GDM1 (cell line): ENCODE measurements at regions not wholly inside any gene's neighbourhood (a gene's known extent, or its start where the extent isn't known, plus 50 kb on each side); places are given as distances from the start of the nearest gene placed in this dataset.
"Not testable (repeated sequence)": the region's sequence is repeated elsewhere in the genome, so short reads cannot be mapped to it uniquely, and the experiment has no call there.

ENCODE experiments used
- DNase-seq: peaks from one replicate; lab custom pipeline; 2025; lab: John Stamatoyannopoulos, UW

DNA sequence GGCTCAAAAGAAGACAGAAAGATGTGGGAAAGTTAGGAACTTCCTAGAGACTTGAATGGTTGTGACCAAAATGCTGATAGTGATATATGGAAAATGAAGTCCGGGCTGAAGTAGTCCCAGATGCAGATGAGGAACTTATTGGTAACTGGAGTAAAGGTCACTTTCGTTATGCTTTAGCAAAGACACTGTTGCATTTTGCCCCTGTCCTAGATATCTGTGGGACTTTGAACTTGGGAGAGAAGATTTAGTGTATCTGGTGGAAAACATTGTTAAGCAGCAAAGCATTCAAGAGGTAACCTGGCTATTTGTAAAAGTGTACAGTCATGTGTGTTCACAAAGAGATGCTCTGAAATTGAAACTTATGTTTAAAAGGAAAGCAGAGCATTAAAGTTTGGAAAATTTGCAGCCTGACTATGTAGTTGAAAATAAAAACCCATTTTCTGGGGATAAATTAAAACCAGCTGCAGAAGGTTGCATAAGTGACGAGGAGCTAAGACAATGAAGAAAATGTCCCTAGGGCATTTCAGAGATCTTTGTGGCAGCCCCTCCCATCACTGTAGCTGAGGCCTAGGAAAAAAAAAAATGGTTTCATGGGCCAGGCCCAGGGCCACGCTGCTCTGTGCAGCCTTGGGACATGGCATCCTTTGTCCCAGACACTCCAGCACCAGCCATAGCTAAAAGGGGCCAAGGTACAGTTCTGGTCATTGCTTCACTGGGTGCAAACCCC, 1692.2 kb downstream of the HACE1 start:
- DNase-seq = no peak

DNA sequence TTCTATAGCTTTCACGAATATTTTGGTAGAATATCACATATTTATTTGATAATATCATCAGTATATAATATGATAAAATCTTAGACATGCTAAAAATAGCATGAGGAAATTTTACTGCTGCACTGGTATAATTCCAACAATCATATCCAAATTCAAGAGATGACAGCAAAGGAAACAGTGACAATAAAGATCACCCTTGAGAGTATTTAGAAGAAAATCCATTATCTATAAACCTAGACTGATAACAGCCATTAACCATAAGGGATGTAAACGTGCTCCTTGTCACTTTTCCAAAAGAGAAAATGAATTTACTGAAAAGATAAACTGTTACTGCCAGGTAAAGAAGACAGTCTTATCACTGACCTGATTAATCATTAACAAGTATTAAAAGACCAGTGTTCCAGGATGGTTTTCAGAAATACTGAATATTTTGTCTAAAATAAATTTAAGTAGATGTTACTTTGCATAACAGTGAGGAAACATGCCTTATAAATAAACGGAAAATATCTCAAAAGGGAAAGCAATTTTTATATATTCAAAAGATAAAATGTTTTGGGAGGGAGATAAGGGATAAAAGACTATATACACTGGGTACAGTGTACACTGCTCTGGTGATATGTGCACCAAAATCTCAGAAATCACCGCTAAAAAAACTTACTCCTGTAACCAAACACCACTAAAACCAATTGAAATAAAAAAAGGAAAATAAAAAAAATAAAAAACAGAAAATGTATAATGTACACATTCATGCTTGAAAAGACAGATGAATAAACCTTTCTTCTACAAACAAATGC, 1704.7 kb downstream of the HACE1 start:
- DNase-seq = no peak

DNA sequence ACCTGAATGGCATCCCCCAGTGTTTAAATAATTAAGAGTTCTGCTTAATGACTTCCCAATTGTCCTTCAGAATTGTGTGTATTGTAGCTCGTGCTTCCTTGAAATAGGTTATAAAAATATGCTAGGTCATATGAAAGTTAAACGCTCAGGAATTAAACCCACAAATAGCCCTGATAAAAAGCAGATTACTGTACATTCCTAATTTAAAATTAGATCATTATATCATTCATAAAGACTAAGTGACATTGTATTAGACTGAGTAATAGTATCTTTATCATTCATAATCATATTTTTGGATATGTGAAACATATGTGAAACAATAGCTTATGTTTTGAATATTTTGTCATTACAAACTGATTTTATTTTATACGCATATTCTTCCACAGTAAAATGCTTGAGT, 1706.7 kb downstream of the HACE1 start:
- no peak for DNase-seq

DNA sequence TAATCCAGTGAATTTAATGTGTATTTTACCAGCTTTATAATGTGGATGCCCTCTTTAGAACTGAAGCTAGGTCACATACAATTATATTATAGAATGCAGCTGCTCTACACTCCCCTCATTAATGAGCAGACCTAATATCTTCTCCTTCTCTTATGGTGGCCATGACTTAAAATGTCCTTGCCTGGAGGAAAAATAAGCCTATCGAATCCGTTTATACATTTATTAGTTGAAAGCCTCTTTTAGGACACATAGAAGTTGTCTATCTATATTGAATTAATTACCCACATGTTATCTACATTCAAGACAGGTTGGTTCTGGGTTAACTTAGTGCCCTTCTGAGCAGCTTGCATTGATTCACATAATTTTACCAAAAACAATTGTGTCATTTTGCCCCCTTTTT, 1716.8 kb downstream of the HACE1 start:
- no peak for DNase-seq

GRCh38 chr6:103140308-103141027, 1719.3 kb downstream of the HACE1 start:
- no peak for DNase-seq

DNA sequence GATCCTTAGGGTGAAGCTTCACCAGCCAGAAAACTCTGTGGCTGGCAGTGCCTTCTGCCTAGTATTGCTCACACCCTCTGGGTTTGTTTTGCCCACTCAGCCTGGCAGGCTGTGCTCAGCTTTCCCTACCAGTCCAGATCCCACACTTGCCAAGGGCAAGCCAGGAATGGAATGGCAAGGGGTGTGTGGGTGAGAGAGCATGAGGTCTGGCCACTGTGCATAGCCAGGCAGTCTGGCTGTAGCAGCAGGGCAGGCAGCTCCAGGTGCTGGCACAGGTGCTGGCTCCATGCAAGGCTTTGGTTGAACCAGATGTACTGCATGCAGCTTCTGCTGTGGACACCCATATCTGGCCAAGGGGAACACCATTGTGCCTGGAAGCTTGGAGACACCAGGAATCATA, 1720.3 kb downstream of the HACE1 start:
- no peak for DNase-seq

GRCh38 chr6:103124471-103124870, 1731.0 kb downstream of the GRIK2 start:
- no peak for DNase-seq

DNA sequence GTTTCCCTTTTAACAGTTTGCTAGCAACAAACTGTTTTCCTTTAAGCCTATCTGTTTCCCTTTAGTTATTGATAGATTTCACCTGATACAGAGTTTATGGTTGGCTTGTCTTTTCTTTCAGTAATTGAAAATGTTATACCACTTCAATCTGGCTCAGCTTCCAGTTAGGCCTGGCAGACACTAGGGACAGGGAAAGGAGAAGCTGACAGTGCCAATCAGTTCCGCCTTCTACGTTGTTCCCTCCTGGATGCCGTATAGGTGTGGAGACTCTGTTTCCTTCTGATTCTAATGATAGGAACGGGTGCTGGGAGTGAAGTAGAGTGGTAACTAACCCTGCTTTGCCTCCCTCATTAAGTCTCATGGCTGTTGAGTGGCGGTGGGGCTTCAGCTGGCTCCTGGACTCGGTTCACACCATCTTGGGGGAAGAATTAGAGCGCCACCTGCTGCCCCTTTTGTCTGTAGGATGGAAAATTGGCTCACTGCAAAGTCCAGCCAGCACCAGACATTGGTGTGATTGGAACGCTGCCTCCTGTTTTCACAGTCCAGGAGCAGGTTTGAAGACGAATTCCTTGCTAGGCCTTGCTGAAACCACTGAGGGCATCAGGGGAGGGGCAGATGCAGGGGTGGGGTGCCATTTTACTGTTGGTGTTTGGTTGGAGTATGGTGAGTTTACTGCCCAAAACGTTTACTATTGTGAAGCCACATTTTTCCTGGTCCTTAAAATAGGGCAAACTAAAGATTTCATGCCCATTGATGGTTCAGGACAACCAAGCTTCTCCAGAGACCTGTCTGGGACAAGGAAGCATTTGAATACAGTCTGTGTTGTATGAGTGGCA, 1729.5 kb downstream of the GRIK2 start:
- DNase-seq = peak; percentile 3

DNA sequence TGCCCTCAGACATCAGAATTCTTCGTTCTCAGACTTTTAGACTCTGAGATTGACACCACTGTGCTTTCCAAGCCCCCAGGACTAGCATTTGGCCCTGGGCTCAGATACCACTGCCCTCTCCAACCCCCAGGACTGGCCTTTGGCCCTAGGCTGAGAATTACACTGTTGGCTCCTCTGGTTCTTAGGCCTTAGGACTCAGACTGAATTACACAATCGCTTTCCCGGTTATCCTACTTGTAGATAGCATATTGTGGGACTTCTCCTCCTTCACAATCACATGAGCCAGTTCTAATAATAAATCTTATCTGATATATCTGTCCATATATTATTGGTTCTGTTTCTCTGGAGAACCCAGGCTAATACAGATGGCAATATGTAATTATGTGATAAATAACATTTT, 1725.5 kb downstream of the GRIK2 start:
- no peak for DNase-seq

GRCh38 chr6:103114582-103114981, 1721.1 kb downstream of the GRIK2 start:
- DNase-seq = no peak

DNA sequence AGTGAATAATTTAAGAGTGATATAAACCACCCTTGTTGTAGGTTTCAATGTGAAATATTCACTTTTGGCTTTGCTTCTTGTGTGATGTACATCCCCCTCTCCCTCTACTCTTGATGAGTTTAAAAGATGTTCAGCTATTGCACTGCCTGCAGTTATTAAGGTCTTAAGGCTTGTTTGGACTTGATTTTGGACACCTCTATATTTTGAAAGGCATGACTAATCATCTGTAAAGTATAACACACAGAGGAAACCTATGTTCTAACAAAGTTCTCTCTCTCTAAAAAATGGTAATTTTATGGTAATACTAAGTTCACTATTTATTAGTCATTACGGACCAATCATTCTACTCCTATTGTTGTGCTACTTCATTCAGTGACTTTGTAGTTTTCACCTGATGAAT, 1719.9 kb downstream of the GRIK2 start:
- DNase-seq = no peak

GRCh38 chr6:103107985-103108384, 1714.5 kb downstream of the GRIK2 start:
- no peak for DNase-seq

DNA sequence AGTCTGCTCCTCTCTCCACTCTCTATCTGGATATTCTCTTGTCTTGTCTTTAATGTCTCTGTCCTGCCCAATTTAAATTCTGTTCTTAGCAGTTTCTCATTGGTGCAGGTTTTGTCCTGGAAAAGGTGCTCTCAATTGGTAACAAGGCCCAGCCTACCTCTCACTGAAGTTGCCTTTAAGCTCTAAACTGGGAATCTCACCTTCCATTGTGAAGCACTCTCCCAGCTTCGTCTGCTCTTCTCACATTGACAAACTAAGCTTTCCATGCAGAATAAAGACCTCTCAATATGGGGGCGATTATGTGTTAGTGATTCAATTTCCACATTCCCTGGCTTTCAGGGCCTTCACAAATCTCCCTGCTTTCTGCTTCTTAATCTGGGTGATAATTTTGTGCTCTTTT, 1712.2 kb downstream of the GRIK2 start:
- no peak for DNase-seq

DNA sequence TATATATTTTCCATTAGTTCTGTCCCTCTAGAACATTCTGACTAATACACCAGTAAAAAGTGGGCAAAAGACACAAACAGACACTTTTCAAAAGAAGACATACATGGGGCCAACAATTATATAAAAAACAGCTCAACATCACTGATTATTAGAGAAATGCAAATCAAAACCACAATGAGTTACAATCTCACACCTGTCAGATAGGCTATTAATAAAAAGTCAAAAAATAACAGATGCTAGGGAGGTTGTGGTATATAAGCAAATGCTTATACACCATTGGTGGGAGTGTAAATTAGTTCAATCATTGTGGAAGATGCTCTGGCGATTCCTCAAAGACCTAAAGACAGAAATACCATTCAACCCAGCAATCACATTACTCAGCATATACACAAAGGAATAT, 1707.8 kb downstream of the GRIK2 start:
- no peak for DNase-seq

- not testable (repeated sequence) for DNase-seq
Measured at GRCh38 chr6:103092414-103092813, 1698.9 kb downstream of the GRIK2 start.

DNA sequence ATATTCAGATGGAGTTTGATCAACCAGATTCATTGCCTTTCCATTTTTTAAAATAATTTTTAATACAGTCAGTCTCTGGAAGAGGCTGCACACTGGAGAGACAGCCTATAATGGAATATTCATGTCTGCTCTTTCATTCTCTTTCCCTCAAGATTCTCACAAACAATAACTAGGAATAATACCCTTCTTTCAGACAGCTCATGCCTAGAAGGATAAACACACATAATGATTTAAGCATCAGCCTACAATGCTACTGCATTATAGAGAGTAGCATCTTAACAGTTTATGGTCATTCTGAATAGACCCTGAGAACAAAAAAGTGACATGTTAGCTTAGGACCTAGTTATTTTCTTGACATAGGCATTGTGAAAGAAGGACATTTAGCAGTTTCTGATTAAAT, 1692.3 kb downstream of the GRIK2 start:
- no peak for DNase-seq

DNA sequence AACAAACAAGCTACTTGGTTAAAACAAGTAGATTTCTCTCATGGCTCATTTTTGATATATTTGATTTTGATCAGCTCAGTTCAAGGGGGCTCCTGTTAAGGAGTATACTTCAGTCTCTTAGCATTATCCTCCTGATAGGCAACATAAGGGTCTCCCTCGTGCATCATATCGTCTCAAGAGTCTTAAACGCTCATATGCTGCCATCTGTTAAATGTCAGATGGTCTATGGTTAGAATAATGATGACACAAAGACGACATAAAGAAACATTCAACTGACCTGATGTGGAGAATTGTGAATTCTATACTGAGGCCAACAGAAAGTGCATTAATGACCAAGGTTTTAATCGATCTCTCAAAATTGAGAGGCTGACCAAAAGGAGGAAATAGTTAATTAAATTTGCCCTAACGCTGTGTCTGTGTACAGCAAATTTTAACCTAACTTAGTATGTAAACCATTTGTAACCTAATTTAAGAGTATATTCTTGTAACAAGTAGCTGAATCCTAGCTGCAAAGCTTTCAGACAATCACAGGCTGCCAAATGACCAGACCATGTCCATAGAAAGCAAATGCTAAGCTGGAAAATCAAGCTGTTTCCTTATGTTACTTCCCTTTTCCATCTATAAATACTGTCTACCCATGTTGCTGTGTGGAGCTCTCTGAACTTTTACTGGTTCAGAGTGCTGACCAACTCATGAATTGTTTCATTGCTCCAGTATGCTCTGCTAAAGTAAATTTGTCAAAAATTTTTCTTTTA, 1688.5 kb downstream of the GRIK2 start:
- DNase-seq = no peak

- DNase-seq = no peak
Measured at GRCh38 chr6:103081126-103081525, 1687.6 kb downstream of the GRIK2 start.

GRCh38 chr6:103080497-103080896, 1687.0 kb downstream of the GRIK2 start:
- no peak for DNase-seq

GRCh38 chr6:103079867-103080266, 1686.4 kb downstream of the GRIK2 start:
- no peak for DNase-seq

- DNase-seq = no peak
Measured at GRCh38 chr6:103062136-103062535, 1668.6 kb downstream of the GRIK2 start.
